Sciatic nerve (tissue), 2 donors: ENCODE measurements at regions not wholly inside any gene's neighbourhood (a gene's known extent, or its start where the extent isn't known, plus 50 kb on each side); places are given as distances from the start of the nearest gene placed in this dataset.

Experiments used
- ATAC-seq: fragments of 200-7000 bp; cut with Tn5 transposase; one replicate; pipeline ENCODE4 v1.9.1; 2020; ENCODE audit warnings: mild to moderate bottlenecking, moderate library complexity
- DNase-seq: peaks from one replicate; pipeline ENCODE4 v3.0.0-alpha.2; 2020; ENCODE audit warnings: low spot score
- intact Hi-C: fragments of 100-400 bp; cut with DNase I; formaldehyde crosslinking; loops from one replicate; pipeline ENCODE4 v1.14.2; 2022
- donor health status: DM: no; HTN: no; CAD: no.
- donor health status: DM: no; HTN: no; CAD: no.

- DNase-seq, result no peak
- no peak for ATAC-seq
- intact Hi-C loops, result no loop called here
Measured at GRCh38 chr15:38888701-38889221, 324.1 kb upstream of the RASGRP1 start.

GRCh38 chr15:38890194-38890593 is 325.6 kb upstream of the RASGRP1 start:
- no peak for DNase-seq
- intact Hi-C loops, result no loop called here
- no peak for ATAC-seq

- ATAC-seq, result no peak
- intact Hi-C loops, result no loop called here
- no peak for DNase-seq
Measured at GRCh38 chr15:38893925-38894242, 329.3 kb upstream of the RASGRP1 start.

DNA sequence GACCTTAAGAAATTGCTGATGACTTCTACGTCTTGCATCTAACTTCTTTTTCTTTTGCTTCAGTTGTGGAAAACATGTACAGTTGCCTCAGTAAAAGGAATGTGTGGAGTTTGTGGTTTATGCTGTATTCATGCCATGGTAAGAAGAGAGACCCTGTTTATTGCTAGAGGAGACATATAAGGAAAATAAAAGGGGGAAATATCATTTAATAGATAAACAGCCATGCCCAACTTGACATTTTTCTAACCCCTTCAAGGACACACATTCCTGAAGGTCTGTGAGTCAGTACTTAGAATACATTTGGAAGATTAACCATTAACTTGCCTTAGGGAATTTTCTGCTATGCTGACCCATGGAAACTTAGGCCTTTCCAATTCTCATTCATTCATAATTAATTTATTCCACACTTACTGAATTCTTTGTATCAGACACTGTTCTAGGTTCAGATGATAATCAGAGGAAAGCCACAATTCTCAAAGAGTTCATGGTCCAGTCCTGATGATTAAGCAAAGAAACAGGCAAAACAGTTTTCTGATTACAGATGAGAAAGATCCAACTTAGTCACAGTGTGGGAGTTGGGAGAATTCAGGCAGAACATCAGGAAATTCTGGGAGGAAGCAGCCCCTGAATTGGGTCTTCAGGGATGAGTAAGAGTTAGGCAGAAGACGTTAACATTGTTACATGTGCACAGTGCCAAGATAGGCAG is 329.8 kb upstream of the RASGRP1 start:
- no peak for DNase-seq
- intact Hi-C loops, result no loop called here
- no peak for ATAC-seq

- ATAC-seq (no peak), DNase-seq (no peak)
- intact Hi-C loops, result no loop called here
Measured at GRCh38 chr15:38895326-38896255, 331.0 kb upstream of the RASGRP1 start.

DNA sequence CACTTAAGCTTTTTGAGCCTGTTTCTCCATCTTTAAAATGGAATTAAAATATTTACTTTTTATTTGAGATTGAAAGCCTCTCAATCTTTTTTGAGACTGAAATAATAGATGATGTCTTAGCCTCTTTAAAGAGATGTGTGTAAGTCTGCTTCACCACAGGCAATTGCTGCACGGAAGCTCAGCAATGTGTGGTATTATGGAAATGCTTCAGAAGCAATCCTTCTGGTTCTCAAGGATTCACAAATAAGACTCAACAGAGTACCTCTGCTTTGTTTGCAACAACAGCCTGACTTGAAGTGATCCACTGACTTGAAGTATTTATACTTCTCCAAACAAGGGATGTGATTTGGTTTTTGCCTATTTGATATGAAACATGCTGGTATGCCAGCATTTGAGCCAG is 332.0 kb upstream of the RASGRP1 start:
- intact Hi-C loops, result no loop called here
- ATAC-seq (no peak), DNase-seq (no peak)

DNA sequence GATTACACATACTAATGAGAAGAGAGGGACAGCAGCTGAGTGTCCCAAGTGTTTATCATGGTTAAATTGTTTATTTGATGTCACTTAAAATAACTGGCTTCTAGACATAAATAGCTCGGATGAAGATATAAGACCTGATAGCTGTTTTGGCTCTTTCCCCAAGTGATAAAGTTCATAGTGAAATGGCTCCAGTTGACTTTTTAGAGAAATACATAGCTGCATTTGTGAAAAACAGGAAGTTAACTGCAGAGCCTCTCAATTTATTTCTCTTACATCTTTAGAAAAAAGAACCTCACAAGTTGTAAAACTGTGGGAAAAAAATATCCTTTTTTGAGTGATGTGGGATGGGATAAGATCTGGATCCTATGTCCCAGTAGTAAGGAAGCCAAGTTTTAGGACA is 332.9 kb upstream of the RASGRP1 start:
- intact Hi-C loops, result no loop called here

GRCh38 chr15:38898236-38898635 is 333.6 kb upstream of the RASGRP1 start:
- no peak for ATAC-seq
- DNase-seq, result no peak
- intact Hi-C loops, result no loop called here

More for the DNA sequence above, 332.9 kb upstream of the RASGRP1 start:
- DNase-seq (no peak), ATAC-seq (no peak)

DNA sequence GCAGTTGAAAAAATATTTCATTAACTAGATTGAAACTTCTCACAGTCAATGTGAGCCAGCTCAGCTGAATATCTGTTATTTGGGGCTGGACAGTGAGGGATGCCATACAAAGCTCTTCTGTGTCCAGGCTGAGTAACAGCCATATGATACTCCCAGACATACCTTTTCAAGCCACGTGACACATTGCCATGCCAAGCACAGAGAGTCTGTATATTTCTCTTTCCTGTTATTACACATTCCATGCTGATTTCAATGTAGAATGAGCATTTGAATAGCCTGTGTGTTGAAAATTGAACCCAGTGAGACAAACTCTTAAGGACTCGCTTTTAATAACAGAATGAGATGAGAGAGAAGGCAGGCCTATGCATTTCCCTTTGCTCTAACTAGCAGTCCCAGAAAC is 334.7 kb upstream of the RASGRP1 start:
- no peak for ATAC-seq
- intact Hi-C loops, result no loop called here

DNA sequence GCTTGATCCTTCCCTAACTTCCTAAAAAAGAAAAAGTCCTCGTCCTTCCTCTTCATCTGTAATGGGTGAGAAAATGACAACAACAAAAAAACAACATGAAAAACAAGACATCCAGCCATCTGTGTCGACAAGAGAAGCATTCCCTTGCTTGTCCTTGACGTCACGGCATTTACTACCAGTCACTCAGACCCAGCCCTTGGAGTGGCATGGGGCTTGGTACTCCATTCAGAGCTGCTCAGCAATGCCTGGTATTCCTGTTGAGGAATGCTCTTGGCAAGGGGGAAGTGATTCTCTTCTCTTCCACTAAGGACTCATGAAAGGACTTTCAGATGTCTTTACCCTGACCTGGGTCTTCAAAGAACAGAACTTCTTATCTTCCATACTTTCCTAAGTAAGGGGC is 339.7 kb upstream of the RASGRP1 start:
- intact Hi-C loops, result no loop called here
- no peak for DNase-seq
- ATAC-seq, result no peak

More for the DNA sequence above, 334.7 kb upstream of the RASGRP1 start:
- DNase-seq, result no peak

- ATAC-seq, result no peak
- intact Hi-C loops, result no loop called here
- DNase-seq, result no peak
Measured at GRCh38 chr15:38905632-38906031, 341.0 kb upstream of the RASGRP1 start.

GRCh38 chr15:38920966-38921365 is 356.4 kb upstream of the RASGRP1 start:
- intact Hi-C loops, result no loop called here
- ATAC-seq (no peak), DNase-seq (no peak)

GRCh38 chr15:38921471-38921870 is 356.9 kb upstream of the RASGRP1 start:
- no peak for DNase-seq
- ATAC-seq, result no peak
- intact Hi-C loops, result no loop called here

DNA sequence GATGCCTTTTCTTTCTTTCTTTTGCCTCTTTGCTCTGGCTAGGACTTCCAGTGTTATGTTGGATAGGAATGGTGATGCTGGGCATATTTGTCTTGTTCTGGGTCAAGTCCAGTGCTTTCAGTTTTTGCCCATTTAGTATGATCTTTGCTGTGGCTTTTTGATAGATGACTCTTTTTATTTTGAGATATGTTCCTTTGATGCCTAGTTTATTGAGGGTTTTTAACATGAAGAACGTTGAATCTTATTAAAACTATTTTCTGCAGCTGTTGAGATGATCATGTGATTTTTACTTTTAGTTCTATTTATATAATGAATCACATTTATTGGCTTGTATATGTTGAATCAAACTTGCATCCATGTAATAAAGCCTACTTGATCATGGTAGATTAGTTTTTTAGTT is 363.8 kb upstream of the RASGRP1 start:
- DNase-seq, result no peak
- intact Hi-C loops, result no loop called here
- no peak for ATAC-seq

DNA sequence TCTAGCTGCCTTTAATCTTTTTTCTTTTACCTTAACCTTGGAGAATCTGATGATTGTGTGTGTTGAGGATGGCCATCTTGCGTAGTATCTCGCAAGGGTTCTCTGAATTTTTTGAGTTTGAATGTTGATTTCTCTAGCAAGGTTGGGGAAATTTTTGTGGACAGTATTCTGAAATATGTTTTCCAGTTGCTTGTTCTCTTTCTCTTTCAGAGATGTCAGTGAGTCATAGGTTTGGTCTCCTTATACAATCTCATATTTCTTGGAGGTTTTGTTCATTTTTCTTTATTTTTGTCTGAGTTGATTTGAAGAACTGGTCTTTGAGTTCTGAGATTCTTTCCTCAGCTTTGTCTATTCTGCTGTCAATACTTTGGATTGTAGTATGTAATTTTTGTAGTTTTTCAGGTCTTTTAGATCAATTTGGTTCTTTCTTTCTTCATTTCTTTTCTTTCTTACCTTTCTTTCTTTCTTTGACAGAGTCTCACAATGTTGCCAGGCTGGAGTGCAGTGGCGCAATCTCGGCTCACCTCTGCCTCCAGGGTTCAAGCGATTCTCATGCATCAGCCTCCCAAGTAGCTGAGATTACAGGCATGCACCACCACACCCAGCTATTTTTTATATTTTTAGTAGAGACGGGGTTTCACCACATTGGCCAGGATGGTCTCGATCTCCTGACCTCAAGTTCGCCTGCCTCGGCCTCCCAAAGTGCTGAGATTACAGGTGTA is 366.4 kb upstream of the RASGRP1 start:
- no peak for DNase-seq
- ATAC-seq, result no peak
- intact Hi-C loops, result no loop called here

DNA sequence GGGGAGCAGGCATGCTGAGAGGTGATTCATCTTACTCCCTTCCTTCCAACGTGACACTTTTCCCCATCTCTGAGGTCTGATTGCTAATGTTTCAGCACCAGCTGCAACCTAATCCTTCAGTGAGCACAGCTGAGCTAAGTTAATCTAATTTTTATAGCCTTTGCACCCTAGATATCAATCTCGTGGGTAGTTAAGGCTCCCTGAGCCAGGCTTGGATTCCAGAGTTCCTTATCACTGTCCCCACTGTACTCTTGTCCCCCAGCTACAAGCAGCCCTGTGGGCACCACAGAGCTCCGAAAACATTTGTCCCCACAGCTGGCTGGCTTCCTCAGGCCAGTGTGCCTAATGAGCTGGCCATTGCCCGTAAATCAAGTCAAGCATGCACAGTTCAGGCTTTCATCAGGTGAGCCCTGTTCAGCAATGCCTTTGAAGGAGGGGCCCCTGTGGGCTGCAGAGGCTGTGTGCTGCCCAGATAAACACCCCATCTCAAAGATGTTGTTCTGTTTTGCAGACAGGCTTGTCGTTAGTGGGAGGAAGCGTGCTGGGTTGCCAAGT is 376.9 kb upstream of the RASGRP1 start:
- ATAC-seq, result peak; percentile 36
- intact Hi-C loops, result no loop called here

GRCh38 chr15:38944536-38944935 is 379.9 kb upstream of the RASGRP1 start:
- intact Hi-C loops, result no loop called here
- no peak for ATAC-seq
- DNase-seq, result no peak

More for the DNA sequence above, 376.9 kb upstream of the RASGRP1 start:
- DNase-seq, result no peak

DNA sequence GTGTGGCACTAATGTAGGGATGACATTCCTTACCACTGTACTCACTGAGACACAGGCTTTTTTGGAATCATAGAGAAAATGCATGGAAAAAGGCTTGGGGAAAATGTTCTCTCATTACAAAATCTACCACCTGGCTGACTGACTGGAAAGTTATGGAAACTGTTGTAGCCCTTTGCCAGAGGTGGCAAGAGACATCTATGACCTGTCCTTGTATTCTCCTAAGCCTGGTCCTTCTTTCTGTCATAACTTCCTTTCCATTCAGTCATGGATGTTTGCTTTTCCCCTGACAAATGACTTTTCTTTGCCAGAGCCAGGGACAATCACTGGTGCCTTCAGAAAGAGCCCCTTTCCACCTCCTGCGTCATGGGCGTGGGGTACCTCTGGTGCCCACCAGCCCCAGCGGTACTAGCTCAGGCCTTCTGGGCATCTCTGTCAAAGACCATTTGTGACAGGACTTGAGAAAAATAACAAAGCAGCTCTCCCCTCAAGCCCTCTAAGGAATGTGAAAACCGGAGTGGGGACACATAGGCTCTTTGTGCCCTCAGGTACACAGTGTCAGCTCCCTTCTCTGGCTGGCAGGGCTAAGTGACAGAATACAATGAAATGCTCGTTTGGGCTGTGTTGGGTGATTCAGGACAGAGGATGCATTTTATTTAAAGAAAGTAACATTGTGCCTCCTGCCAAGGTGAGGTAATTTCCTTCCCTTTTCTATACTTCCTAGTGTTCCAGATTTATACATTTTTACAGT is 381.1 kb upstream of the RASGRP1 start:
- no peak for DNase-seq
- intact Hi-C loops, result no loop called here
- ATAC-seq, result no peak

DNA sequence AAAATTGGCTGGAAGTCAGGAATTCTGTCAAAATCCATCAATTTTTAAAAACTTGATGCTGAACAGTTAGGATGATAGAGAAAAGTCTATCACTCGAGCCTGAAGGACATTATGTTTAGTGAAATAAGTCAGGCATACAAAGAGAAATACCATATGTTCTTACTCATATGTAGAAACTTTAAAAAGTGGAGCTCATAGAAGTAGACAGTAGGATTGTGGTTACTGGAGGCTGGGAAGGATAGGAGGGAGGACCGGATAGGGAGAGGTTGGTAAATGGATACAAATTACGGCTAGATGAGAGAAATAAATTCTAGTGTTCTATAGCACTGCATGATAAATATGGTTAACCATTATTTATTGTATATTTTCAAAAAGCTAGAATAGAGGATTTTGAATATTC is 389.5 kb upstream of the RASGRP1 start:
- intact Hi-C loops, result no loop called here
- DNase-seq (no peak), ATAC-seq (no peak)
